GM23338 (cell line): ENCODE measurements at regions not wholly inside any gene's neighbourhood (a gene's known extent, or its start where the extent isn't known, plus 50 kb on each side); places are given as distances from the start of the nearest gene placed in this dataset.

Source experiments
- JUNB ChIP-seq: IDR thresholded peaks from one replicate; pipeline ENCODE4 v1.6.1; 2016; ENCODE audit warnings: antibody characterized with exemption; ENCODE audit not compliant: unreplicated experiment
- POLR2AphosphoS5 ChIP-seq: IDR thresholded peaks from 2 replicates; pipeline ENCODE4 v1.6.1; 2016; ENCODE audit warnings: antibody characterized with exemption, low read depth
- REST ChIP-seq: IDR thresholded peaks from one replicate; pipeline ENCODE4 v1.6.1; 2018; ENCODE audit warnings: antibody characterized with exemption; ENCODE audit not compliant: unreplicated experiment
- ZNF331 ChIP-seq: fragments of 250-450 bp; sonication (Bioruptor Pico); IDR thresholded peaks from 2 replicates; pipeline ENCODE4 v1.5.0; 2020; ENCODE audit warnings: low read depth, mild to moderate bottlenecking, moderate library complexity
- TF ChIP-seq, protein P1 (sequence below), 2 experiments: fragments of 200-600 bp in 1 of 2; sonication (generic) in 1 of 2; conservative IDR thresholded peaks; 2 replicates each; pipeline versions ENCODE4 v1.5.1 to v1.6.1; 2016 to 2017; ENCODE audit warnings: antibody characterized with exemption in 2 of 2, low read depth in 2 of 2, mild to moderate bottlenecking in 2 of 2, moderate library complexity in 1 of 2

DNA sequence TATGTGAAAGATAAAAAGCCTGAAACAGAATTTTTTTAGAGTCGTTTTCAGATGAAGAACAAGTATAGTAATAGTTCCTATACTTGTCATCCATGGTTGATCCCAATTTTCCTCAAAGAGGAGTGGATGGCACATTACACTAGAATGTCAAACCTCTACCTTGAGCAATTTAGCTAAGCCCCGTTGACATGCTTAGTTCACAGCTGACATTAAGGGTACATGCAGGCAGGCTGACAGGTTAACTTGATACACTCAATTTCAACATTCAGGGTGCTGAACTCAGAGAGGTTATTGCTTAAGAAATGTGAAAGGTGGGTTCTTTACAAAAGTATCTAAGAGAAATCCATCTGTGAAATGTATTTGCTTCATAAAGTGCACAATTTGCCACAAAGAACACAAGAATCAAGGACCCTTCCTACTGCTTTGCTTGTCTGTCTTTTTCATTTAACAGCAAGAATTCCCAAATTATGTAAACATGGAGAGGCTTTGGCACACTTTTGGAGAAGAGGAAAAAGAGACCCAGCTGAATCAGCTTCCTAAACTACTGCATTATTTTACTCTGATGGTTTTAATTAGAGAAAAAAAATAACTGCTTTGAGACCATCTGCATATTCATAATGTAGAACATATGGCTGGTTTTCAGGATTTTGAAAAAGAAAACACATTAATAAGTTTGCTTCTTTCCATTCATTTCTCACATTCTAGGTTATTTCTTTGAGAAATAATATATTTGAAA is 122.5 kb upstream of the DDIT4L start:
- TF ChIP-seq, protein P1, sequence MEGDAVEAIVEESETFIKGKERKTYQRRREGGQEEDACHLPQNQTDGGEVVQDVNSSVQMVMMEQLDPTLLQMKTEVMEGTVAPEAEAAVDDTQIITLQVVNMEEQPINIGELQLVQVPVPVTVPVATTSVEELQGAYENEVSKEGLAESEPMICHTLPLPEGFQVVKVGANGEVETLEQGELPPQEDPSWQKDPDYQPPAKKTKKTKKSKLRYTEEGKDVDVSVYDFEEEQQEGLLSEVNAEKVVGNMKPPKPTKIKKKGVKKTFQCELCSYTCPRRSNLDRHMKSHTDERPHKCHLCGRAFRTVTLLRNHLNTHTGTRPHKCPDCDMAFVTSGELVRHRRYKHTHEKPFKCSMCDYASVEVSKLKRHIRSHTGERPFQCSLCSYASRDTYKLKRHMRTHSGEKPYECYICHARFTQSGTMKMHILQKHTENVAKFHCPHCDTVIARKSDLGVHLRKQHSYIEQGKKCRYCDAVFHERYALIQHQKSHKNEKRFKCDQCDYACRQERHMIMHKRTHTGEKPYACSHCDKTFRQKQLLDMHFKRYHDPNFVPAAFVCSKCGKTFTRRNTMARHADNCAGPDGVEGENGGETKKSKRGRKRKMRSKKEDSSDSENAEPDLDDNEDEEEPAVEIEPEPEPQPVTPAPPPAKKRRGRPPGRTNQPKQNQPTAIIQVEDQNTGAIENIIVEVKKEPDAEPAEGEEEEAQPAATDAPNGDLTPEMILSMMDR (conservative IDR thresholded peaks at IDR 0.05; ENCODE audit: low read depth in 2 of 2), result no peak
- TF ChIP-seq REST (no peak), POLR2AphosphoS5 (no peak), JUNB (no peak), ZNF331 (CRISPR knock-in tag) (no peak)
